GM12891 (cell line): ENCODE measurements at regions not wholly inside any gene's neighbourhood (a gene's known extent, or its start where the extent isn't known, plus 50 kb on each side); places are given as distances from the start of the nearest gene placed in this dataset.

Experiments
- POLR2A ChIP-seq: IDR thresholded peaks from 2 replicates; pipeline ENCODE4 v1.6.1; 2011; ENCODE audit warnings: low read depth, low read length, control low read depth
- POLR2AphosphoS5 ChIP-seq: IDR thresholded peaks from 2 replicates; pipeline ENCODE4 v1.6.1; 2011; ENCODE audit warnings: low read depth, low read length, control low read depth
- SPI1 ChIP-seq: IDR thresholded peaks from 2 replicates; pipeline ENCODE4 v1.6.1; 2011; ENCODE audit warnings: low read depth, low read length, control low read depth
- TAF1 ChIP-seq: IDR thresholded peaks from 2 replicates; pipeline ENCODE4 v1.6.1; 2011; ENCODE audit warnings: low read depth, low read length, control low read depth

DNA sequence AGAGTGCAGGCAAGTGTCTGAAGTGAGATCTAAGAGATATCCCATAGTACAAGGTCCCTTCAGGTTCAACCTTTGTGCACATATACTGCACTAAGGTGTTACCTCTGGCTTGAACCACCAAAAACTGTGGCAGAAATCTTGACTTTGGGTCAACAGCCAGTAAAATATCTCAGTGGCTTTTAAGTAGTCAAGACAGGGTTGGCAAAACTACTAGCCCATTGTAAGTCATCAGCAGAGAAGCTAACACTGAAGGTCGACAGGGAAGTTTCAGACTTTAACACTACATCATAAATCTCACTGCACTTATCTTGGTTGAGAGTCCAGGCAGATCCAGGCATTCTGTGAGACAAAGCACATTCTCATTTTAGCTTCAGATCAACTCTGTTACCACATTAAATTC lies 1684.7 kb downstream of the HACE1 start:
- no peak for TF ChIP-seq POLR2A
- TF ChIP-seq POLR2AphosphoS5 = no peak
- no peak for TF ChIP-seq TAF1
- TF ChIP-seq SPI1 = no peak
